ENCODE measurements at regions not wholly inside any gene's neighbourhood (a gene's known extent, or its start where the extent isn't known, plus 50 kb on each side); places are given as distances from the start of the nearest gene placed in this dataset.

- H3K9me3 ChIP-seq: no peaks in the 10 kb centered on the region
- no peaks in the 10 kb centered on the region for H3K4me1 ChIP-seq (ENCODE audit: control insufficient read depth in 1 of 2, low read depth in 2 of 2)
- DNase-seq (ENCODE audit: low spot score) (no peak), ATAC-seq (ENCODE audit: insufficient number of reproducible peaks, low FRiP score, low read depth) (no peak)
- no peaks in the 10 kb centered on the region for H3K36me3 ChIP-seq
- H3K4me3 ChIP-seq: no peak overlapping the region
- no peak overlapping the region for H3K27ac ChIP-seq
- TF ChIP-seq, protein P1, sequence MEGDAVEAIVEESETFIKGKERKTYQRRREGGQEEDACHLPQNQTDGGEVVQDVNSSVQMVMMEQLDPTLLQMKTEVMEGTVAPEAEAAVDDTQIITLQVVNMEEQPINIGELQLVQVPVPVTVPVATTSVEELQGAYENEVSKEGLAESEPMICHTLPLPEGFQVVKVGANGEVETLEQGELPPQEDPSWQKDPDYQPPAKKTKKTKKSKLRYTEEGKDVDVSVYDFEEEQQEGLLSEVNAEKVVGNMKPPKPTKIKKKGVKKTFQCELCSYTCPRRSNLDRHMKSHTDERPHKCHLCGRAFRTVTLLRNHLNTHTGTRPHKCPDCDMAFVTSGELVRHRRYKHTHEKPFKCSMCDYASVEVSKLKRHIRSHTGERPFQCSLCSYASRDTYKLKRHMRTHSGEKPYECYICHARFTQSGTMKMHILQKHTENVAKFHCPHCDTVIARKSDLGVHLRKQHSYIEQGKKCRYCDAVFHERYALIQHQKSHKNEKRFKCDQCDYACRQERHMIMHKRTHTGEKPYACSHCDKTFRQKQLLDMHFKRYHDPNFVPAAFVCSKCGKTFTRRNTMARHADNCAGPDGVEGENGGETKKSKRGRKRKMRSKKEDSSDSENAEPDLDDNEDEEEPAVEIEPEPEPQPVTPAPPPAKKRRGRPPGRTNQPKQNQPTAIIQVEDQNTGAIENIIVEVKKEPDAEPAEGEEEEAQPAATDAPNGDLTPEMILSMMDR (IDR thresholded peaks at IDR 0.05): no peak
- H3K27me3 ChIP-seq (replicated peaks; ENCODE audit: insufficient read depth): no peaks in the 10 kb centered on the region
Observed at GRCh38 chr6:47106216-47106615, 64.1 kb upstream of the ADGRF1 start.

DNA sequence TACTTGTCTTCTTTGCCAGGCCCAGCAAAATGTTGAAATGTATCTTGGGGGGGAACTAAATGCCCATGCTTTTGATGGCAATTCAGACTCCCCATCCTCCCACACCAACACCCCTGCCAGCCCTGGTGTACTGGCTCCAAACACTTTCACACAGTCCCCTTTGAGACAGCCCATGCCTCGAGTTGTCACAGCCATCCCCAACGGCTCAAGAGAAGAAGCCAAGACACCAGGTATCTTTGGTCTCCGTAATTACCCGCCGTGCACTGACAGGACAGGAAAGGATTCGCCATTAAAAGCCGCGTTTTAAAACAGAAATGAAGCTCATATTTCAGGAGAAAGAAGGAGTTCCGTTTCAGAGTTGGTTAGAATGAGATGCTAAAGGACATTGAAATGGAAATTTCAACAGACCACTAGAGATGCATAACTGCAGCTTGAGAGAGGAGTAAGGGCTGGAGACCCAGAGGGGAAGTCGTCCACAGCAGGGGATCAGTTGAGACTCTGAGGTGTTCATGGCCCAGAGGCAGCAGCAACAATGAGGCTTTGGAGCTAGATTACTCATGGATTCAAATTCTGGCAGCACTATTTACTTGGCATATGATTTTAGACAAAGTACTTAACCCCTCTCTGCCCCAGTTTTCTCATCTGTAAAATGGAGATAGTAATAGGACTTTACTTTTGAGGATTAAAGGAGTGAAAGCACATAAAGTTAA, 63.5 kb upstream of the ADGRF1 start:
- Histone ChIP-seq H3K9me3 (no peaks in the 10 kb centered on the region), H3K4me1 (ENCODE audit: control insufficient read depth in 1 of 2, low read depth in 2 of 2) (no peaks in the 10 kb centered on the region), H3K27me3 (replicated peaks; ENCODE audit: insufficient read depth) (no peaks in the 10 kb centered on the region), H3K36me3 (no peaks in the 10 kb centered on the region), H3K4me3 (no peak overlapping the region), H3K27ac (no peak overlapping the region)
- TF ChIP-seq, protein P1 (IDR thresholded peaks at IDR 0.05): no peak
- DNase-seq (ENCODE audit: low spot score) (no peak), ATAC-seq (ENCODE audit: insufficient number of reproducible peaks, low FRiP score, low read depth) (no peak)

DNA sequence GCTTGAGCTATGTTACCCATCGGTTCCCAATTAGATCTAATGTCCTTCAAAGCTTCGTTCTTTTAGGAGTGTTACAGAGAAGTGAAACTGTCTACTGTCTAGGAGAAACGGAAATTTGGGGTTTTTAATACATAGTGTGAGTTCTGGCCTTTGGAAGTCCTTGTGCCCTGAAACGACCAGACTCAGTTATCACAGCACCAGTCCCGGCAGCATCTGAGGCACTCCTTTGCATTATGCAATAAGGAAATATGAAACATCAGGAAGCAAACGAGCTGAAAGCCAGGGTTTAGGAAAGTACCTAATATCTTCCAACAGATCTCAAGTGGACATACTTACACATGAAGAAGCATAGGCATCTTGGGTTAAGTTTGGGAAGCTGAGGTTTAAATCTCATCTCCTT, 61.8 kb upstream of the ADGRF1 start:
- TF ChIP-seq, protein P1 (IDR thresholded peaks at IDR 0.05): no peak
- Histone ChIP-seq H3K4me1 (ENCODE audit: control insufficient read depth in 1 of 2, low read depth in 2 of 2) (no peaks in the 10 kb centered on the region), H3K9me3 (no peaks in the 10 kb centered on the region), H3K27ac (no peak overlapping the region), H3K4me3 (no peak overlapping the region), H3K27me3 (replicated peaks; ENCODE audit: insufficient read depth) (no peaks in the 10 kb centered on the region), H3K36me3 (no peaks in the 10 kb centered on the region)
- no peak for ATAC-seq (ENCODE audit: insufficient number of reproducible peaks, low FRiP score, low read depth)
- DNase-seq (ENCODE audit: low spot score): no peak

- Histone ChIP-seq H3K4me1 (ENCODE audit: control insufficient read depth in 1 of 2, low read depth in 2 of 2) (no peaks in the 10 kb centered on the region), H3K9me3 (no peaks in the 10 kb centered on the region), H3K4me3 (no peak overlapping the region), H3K27me3 (replicated peaks; ENCODE audit: insufficient read depth) (no peaks in the 10 kb centered on the region), H3K36me3 (no peaks in the 10 kb centered on the region), H3K27ac (no peak overlapping the region)
- DNase-seq (ENCODE audit: low spot score): no peak
- TF ChIP-seq, protein P1 (IDR thresholded peaks at IDR 0.05): no peak
- ATAC-seq (ENCODE audit: insufficient number of reproducible peaks, low FRiP score, low read depth): no peak
Observed at GRCh38 chr6:47102331-47102730, 60.2 kb upstream of the ADGRF1 start.

GRCh38 chr6:47098570-47098993, 56.5 kb upstream of the ADGRF1 start:
- Histone ChIP-seq H3K4me3 (no peak overlapping the region), H3K27me3 (replicated peaks; ENCODE audit: insufficient read depth) (no peaks in the 10 kb centered on the region), H3K27ac (no peak overlapping the region), H3K36me3 (no peaks in the 10 kb centered on the region), H3K9me3 (no peaks in the 10 kb centered on the region), H3K4me1 (ENCODE audit: control insufficient read depth in 1 of 2, low read depth in 2 of 2) (no peaks in the 10 kb centered on the region)
- TF ChIP-seq, protein P1 (IDR thresholded peaks at IDR 0.05): no peak
- ATAC-seq (ENCODE audit: insufficient number of reproducible peaks, low FRiP score, low read depth) (no peak), DNase-seq (ENCODE audit: low spot score) (no peak)

Data from thoracic aorta (tissue), 2 donors.